PC-9 (cell line): ENCODE measurements at regions not wholly inside any gene's neighbourhood (a gene's known extent, or its start where the extent isn't known, plus 50 kb on each side); places are given as distances from the start of the nearest gene placed in this dataset.
A peak's percentile ranks its signal among the peaks of the same experiment; 100 is the strongest.

Source experiments
- BruUV-seq: library from RNA; stranded (reverse); fragments of 400-500 nt; replicated peaks from 2 replicates; lab custom pipeline; 2021; lab: Mats Ljungman, UMichigan
- CTCF ChIA-PET: fragments of 300-600 bp; sonication (Branson Sonifier 250); formaldehyde crosslinking; loops from one replicate; lab custom pipeline; 2022; ENCODE audit warnings: antibody characterized with exemption; lab: Charles Lee
- POLR2A ChIA-PET: fragments of 300-600 bp; sonication (Branson Sonifier 250); formaldehyde crosslinking; loops from one replicate; lab custom pipeline; 2022; ENCODE audit warnings: antibody characterized with exemption; ENCODE audit not compliant: unreplicated experiment; lab: Charles Lee
- DNase-seq, 2 experiments: peaks; one replicate each; pipeline versions ENCODE4 v3.0.0 to v3.0.0-alpha.2; 2015 to 2022; ENCODE audit warnings: mixed read lengths in 1 of 2
- H2AFZ ChIP-seq: fragments of 200-600 bp; sonication (generic); 2 replicates; pipeline ENCODE4 v1.8.1; 2017; ENCODE audit warnings: antibody characterized with exemption
- H3F3A ChIP-seq: fragments of 200-600 bp; sonication (generic); 2 replicates; pipeline ENCODE4 v1.8.1; 2017; ENCODE audit warnings: antibody characterized with exemption, mild to moderate bottlenecking, low read depth; ENCODE audit not compliant: insufficient read depth
- H3K27ac ChIP-seq: fragments of 200-600 bp; sonication (generic); 2 replicates; pipeline ENCODE4 v1.6.1; 2016; ENCODE audit warnings: mixed run types
- H3K27me3 ChIP-seq: fragments of 200-600 bp; sonication (generic); 2 replicates; pipeline ENCODE4 v1.6.1; 2016; ENCODE audit warnings: low read depth, mixed run types; ENCODE audit not compliant: insufficient read depth
- H3K36me3 ChIP-seq: fragments of 200-600 bp; sonication (generic); 2 replicates; pipeline ENCODE4 v1.6.1; 2016; ENCODE audit warnings: low read depth, mixed run types
- H3K4me1 ChIP-seq: fragments of 200-600 bp; sonication (generic); replicated peaks from 2 replicates; pipeline ENCODE4 v1.6.1; 2016; ENCODE audit warnings: mixed run types; ENCODE audit not compliant: insufficient read depth
- H3K4me2 ChIP-seq: fragments of 200-600 bp; sonication (generic); 2 replicates; pipeline ENCODE4 v1.6.1; 2017; ENCODE audit warnings: mixed run types
- H3K4me3 ChIP-seq: fragments of 200-600 bp; sonication (generic); 2 replicates; pipeline ENCODE4 v1.6.1; 2016; ENCODE audit warnings: mixed run types
- H3K79me2 ChIP-seq: fragments of 200-600 bp; sonication (generic); 2 replicates; pipeline ENCODE4 v1.6.1; 2017; ENCODE audit warnings: low read depth, mixed run types
- H3K9me2 ChIP-seq: fragments of 200-600 bp; sonication (generic); 2 replicates; pipeline ENCODE4 v1.8.1; 2017; ENCODE audit warnings: mild to moderate bottlenecking; ENCODE audit not compliant: insufficient read depth
- H3K9me3 ChIP-seq: fragments of 200-600 bp; sonication (generic); 2 replicates; pipeline ENCODE4 v1.8.1; 2016; ENCODE audit warnings: low read depth; ENCODE audit not compliant: insufficient read depth
- H4K20me1 ChIP-seq: fragments of 200-600 bp; sonication (generic); 2 replicates; pipeline ENCODE4 v1.8.1; 2017; ENCODE audit not compliant: insufficient read depth
- CTCF ChIP-seq: fragments of 200-600 bp; sonication (generic); conservative IDR thresholded peaks from 2 replicates; pipeline ENCODE4 v1.6.1; 2017; ENCODE audit warnings: mixed run types, antibody characterized with exemption, mild to moderate bottlenecking, moderate library complexity
- EZH2 ChIP-seq: fragments of 200-600 bp; sonication (generic); IDR thresholded peaks from 2 replicates; pipeline ENCODE4 v1.8.0; 2017; ENCODE audit warnings: antibody characterized with exemption, low read depth
- intact Hi-C: fragments of 100-400 bp; cut with micrococcal nuclease; formaldehyde crosslinking; loops from one replicate; pipeline ENCODE4 v1.10.0; 2022; ENCODE audit not compliant: unreplicated experiment

GRCh38 chr6:125558241-125558843 lies 191.1 kb upstream of the HEY2 start:
- Histone ChIP-seq H4K20me1 (no peaks in the 10 kb centered on the region), H3K9me3 (no peaks in the 10 kb centered on the region), H3F3A (no peaks in the 10 kb centered on the region; the same call in 1 of the 2 replicates), H3K27ac (no peak overlapping the region), H3K9me2 (no peaks in the 10 kb centered on the region), H3K4me1 (no peaks in the 10 kb centered on the region; the same call in 1 of the 2 replicates), H3K27me3 (no peaks in the 10 kb centered on the region), H3K79me2 (no peaks in the 10 kb centered on the region), H3K36me3 (no peaks in the 10 kb centered on the region), H2AFZ (no peak overlapping the region), H3K4me3 (no peak overlapping the region), H3K4me2 (no peak overlapping the region)
- ChIA-PET POLR2A (interaction anchor here (0.5 kb wide), 1 partner anchor 61 kb away, joined by 3 read pairs; no protein-coding TSS in a partner anchor), CTCF (interaction anchor here (0.7 kb wide), 1 partner anchor 86 kb away, joined by 7 read pairs; no protein-coding TSS in a partner anchor)
- TF ChIP-seq CTCF (no peak), EZH2 (no peak)
- intact Hi-C loops: no loop called here
- no TSS peak for BruUV-seq
- no peak for DNase-seq

- TF ChIP-seq EZH2 (no peak), CTCF (no peak)
- Histone ChIP-seq H3F3A (no peaks in the 10 kb centered on the region; the same call in 1 of the 2 replicates), H3K27me3 (no peaks in the 10 kb centered on the region), H3K9me3 (no peaks in the 10 kb centered on the region), H3K27ac (no peak overlapping the region), H2AFZ (no peak overlapping the region), H3K4me2 (no peak overlapping the region), H4K20me1 (no peaks in the 10 kb centered on the region), H3K4me1 (no peaks in the 10 kb centered on the region; the same call in 1 of the 2 replicates), H3K9me2 (no peaks in the 10 kb centered on the region), H3K79me2 (no peaks in the 10 kb centered on the region), H3K36me3 (no peaks in the 10 kb centered on the region), H3K4me3 (no peak overlapping the region)
- POLR2A ChIA-PET: interaction anchor here (0.5 kb wide), 1 partner anchor 61 kb away, joined by 3 read pairs; no protein-coding TSS in a partner anchor
- no TSS peak for BruUV-seq
- DNase-seq: peak; percentile 24 to 47
- CTCF ChIA-PET: no interaction called here
- intact Hi-C loops: no loop called here
Observed at GRCh38 chr6:125558907-125559306, 190.5 kb upstream of the HEY2 start.

- BruUV-seq: no TSS peak
- Histone ChIP-seq H3K36me3 (no peaks in the 10 kb centered on the region), H3K9me3 (no peaks in the 10 kb centered on the region), H2AFZ (no peak overlapping the region), H3K4me3 (no peak overlapping the region), H3K27ac (no peak overlapping the region), H3K4me1 (no peaks in the 10 kb centered on the region; the same call in 1 of the 2 replicates), H4K20me1 (no peaks in the 10 kb centered on the region), H3K27me3 (no peaks in the 10 kb centered on the region), H3F3A (no peaks in the 10 kb centered on the region), H3K4me2 (no peak overlapping the region), H3K79me2 (no peaks in the 10 kb centered on the region), H3K9me2 (no peaks in the 10 kb centered on the region; the same call in 1 of the 2 replicates)
- intact Hi-C loops: no loop called here
- ChIA-PET POLR2A (no interaction called here), CTCF (no interaction called here)
- no peak for DNase-seq
- TF ChIP-seq CTCF (no peak), EZH2 (no peak)
Observed at GRCh38 chr6:125562156-125562555, 187.3 kb upstream of the HEY2 start.
